K562 (cell line): ENCODE measurements at regions not wholly inside any gene's neighbourhood (a gene's known extent, or its start where the extent isn't known, plus 50 kb on each side); places are given as distances from the start of the nearest gene placed in this dataset.

Experiments used
- ATF7 ChIP-seq: fragments of 450-650 bp; IDR thresholded peaks from 2 replicates; pipeline ENCODE4 v1.7.1; 2014; ENCODE audit warnings: mild to moderate bottlenecking, moderate library complexity
- CBX5 ChIP-seq: IDR thresholded peaks from 2 replicates; pipeline ENCODE4 v1.6.1; 2014; ENCODE audit warnings: low read depth, borderline replicate concordance
- SMARCE1 ChIP-seq: fragments of 450-650 bp; IDR thresholded peaks from 2 replicates; pipeline ENCODE4 v1.7.1; 2016; ENCODE audit warnings: mild to moderate bottlenecking
- TEAD2 ChIP-seq: fragments of 450-650 bp; IDR thresholded peaks from 2 replicates; pipeline ENCODE4 v1.6.1; 2016; ENCODE audit warnings: missing genetic modification characterization, control low read depth, missing compliant biosample characterization
- ZNF583 ChIP-seq: fragments of 250-450 bp; sonication (Bioruptor Pico); IDR thresholded peaks from 2 replicates; pipeline ENCODE4 v1.4.0; 2020
- ZNF76 ChIP-seq: fragments of 250-450 bp; sonication (Bioruptor Pico); IDR thresholded peaks from 2 replicates; pipeline ENCODE4 v1.4.0; 2020; ENCODE audit warnings: mild to moderate bottlenecking, moderate library complexity, borderline replicate concordance
- TF ChIP-seq, protein P1 (sequence below): sonication (generic); formaldehyde crosslinking; IDR thresholded peaks from 2 replicates; pipeline ENCODE4 v1.8.0; 2023; ENCODE audit warnings: mild to moderate bottlenecking, missing genetic modification reagents
- TF ChIP-seq, protein P2 (sequence below), 3 experiments: IDR thresholded peaks in 2 of 3; conservative IDR thresholded peaks in 1 of 3; 2 replicates each; pipeline ENCODE4 v1.5.1; 2011 to 2012; ENCODE audit warnings: low read length in 3 of 3, mild to moderate bottlenecking in 3 of 3, control low read depth in 2 of 3, improper control_type of control experiment in 1 of 3, inconsistent platforms in 1 of 3, low read depth in 1 of 3, mixed read lengths in 1 of 3, moderate library complexity in 1 of 3; ENCODE audit not compliant: insufficient read depth in 2 of 3
- TF ChIP-seq, protein P3 (sequence below): sonication (generic); formaldehyde crosslinking; IDR thresholded peaks from 2 replicates; pipeline ENCODE4 v1.5.0; 2020; ENCODE audit warnings: missing genetic modification reagents
- TF ChIP-seq, protein P4 (sequence below), 2 experiments: fragments of 450-650 bp; conservative IDR thresholded peaks; 2 replicates each; pipeline ENCODE4 v1.6.1; 2017; ENCODE audit warnings: mild to moderate bottlenecking in 2 of 2, moderate library complexity in 2 of 2
- TF ChIP-seq, protein P5 (sequence below), 2 experiments: fragments of 450-650 bp in 1 of 2; sonication (generic) in 1 of 2; formaldehyde crosslinking; conservative IDR thresholded peaks; 2 replicates each; pipeline versions ENCODE4 v1.4.0 to v1.8.1; 2020 to 2022; ENCODE audit warnings: mild to moderate bottlenecking in 1 of 2, missing genetic modification reagents in 1 of 2

DNA sequence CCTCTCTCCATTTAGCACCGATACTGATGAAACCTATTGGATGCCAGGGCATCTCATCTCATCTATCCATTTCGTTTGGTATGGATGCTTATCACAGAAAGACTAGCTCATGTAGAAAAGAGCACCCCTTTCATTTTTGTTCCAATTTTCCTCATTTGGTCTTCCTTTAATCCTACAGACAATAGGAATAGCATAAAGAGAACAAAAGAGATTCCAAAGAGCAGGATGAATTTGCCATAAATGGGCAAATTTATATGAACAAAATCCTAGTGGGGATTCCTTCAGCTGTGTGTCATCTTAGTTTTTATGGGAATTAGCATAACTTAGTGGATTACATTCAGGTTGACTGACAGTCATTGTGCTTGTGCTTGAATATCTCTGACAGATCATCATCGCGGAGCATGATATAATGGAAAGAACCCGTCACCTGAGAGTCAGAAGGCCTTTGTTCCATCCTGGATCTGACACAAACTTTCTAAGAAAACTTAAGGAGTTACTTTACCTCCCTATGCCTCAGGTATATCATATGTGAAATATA, 777.5 kb upstream of the ADGRL2 start:
- TF ChIP-seq, protein P1, sequence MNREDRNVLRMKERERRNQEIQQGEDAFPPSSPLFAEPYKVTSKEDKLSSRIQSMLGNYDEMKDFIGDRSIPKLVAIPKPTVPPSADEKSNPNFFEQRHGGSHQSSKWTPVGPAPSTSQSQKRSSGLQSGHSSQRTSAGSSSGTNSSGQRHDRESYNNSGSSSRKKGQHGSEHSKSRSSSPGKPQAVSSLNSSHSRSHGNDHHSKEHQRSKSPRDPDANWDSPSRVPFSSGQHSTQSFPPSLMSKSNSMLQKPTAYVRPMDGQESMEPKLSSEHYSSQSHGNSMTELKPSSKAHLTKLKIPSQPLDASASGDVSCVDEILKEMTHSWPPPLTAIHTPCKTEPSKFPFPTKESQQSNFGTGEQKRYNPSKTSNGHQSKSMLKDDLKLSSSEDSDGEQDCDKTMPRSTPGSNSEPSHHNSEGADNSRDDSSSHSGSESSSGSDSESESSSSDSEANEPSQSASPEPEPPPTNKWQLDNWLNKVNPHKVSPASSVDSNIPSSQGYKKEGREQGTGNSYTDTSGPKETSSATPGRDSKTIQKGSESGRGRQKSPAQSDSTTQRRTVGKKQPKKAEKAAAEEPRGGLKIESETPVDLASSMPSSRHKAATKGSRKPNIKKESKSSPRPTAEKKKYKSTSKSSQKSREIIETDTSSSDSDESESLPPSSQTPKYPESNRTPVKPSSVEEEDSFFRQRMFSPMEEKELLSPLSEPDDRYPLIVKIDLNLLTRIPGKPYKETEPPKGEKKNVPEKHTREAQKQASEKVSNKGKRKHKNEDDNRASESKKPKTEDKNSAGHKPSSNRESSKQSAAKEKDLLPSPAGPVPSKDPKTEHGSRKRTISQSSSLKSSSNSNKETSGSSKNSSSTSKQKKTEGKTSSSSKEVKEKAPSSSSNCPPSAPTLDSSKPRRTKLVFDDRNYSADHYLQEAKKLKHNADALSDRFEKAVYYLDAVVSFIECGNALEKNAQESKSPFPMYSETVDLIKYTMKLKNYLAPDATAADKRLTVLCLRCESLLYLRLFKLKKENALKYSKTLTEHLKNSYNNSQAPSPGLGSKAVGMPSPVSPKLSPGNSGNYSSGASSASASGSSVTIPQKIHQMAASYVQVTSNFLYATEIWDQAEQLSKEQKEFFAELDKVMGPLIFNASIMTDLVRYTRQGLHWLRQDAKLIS, result no peak
- TF ChIP-seq, protein P2, sequence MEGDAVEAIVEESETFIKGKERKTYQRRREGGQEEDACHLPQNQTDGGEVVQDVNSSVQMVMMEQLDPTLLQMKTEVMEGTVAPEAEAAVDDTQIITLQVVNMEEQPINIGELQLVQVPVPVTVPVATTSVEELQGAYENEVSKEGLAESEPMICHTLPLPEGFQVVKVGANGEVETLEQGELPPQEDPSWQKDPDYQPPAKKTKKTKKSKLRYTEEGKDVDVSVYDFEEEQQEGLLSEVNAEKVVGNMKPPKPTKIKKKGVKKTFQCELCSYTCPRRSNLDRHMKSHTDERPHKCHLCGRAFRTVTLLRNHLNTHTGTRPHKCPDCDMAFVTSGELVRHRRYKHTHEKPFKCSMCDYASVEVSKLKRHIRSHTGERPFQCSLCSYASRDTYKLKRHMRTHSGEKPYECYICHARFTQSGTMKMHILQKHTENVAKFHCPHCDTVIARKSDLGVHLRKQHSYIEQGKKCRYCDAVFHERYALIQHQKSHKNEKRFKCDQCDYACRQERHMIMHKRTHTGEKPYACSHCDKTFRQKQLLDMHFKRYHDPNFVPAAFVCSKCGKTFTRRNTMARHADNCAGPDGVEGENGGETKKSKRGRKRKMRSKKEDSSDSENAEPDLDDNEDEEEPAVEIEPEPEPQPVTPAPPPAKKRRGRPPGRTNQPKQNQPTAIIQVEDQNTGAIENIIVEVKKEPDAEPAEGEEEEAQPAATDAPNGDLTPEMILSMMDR (IDR thresholded peaks at IDR 0.05 in 2 of 3, conservative IDR thresholded peaks at IDR 0.05 in 1 of 3; ENCODE audit: insufficient read depth in 2 of 3, low read depth in 1 of 3, low read length in 3 of 3), result no peak
- TF ChIP-seq ATF7 (no peak), ZNF76 (no peak), CBX5 (no peak), TEAD2 (no peak), SMARCE1 (no peak), ZNF583 (CRISPR knock-in tag) (no peak)
- TF ChIP-seq, protein P3, sequence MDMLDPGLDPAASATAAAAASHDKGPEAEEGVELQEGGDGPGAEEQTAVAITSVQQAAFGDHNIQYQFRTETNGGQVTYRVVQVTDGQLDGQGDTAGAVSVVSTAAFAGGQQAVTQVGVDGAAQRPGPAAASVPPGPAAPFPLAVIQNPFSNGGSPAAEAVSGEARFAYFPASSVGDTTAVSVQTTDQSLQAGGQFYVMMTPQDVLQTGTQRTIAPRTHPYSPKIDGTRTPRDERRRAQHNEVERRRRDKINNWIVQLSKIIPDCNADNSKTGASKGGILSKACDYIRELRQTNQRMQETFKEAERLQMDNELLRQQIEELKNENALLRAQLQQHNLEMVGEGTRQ (CRISPR knock-in tag), result no peak
- TF ChIP-seq, protein P4, sequence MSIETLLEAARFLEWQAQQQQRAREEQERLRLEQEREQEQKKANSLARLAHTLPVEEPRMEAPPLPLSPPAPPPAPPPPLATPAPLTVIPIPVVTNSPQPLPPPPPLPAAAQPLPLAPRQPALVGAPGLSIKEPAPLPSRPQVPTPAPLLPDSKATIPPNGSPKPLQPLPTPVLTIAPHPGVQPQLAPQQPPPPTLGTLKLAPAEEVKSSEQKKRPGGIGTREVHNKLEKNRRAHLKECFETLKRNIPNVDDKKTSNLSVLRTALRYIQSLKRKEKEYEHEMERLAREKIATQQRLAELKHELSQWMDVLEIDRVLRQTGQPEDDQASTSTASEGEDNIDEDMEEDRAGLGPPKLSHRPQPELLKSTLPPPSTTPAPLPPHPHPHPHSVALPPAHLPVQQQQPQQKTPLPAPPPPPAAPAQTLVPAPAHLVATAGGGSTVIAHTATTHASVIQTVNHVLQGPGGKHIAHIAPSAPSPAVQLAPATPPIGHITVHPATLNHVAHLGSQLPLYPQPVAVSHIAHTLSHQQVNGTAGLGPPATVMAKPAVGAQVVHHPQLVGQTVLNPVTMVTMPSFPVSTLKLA (conservative IDR thresholded peaks at IDR 0.05), result no peak
- TF ChIP-seq, protein P5, sequence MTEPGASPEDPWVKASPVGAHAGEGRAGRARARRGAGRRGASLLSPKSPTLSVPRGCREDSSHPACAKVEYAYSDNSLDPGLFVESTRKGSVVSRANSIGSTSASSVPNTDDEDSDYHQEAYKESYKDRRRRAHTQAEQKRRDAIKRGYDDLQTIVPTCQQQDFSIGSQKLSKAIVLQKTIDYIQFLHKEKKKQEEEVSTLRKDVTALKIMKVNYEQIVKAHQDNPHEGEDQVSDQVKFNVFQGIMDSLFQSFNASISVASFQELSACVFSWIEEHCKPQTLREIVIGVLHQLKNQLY (CRISPR knock-in tag; conservative IDR thresholded peaks at IDR 0.05), result no peak
